ENCODE measurements at regions not wholly inside any gene's neighbourhood (a gene's known extent, or its start where the extent isn't known, plus 50 kb on each side); places are given as distances from the start of the nearest gene placed in this dataset.
"Not testable (repeated sequence)": the region's sequence is repeated elsewhere in the genome, so short reads cannot be mapped to it uniquely, and the experiment has no call there.

- CTCF ChIA-PET = interaction anchor here (1.1 to 1.3 kb wide), 2 partner anchors 475 to 476 kb away, joined by 3 to 4 read pairs; no protein-coding TSS in a partner anchor
- H3K4me3 ChIP-seq (ENCODE audit: low read depth, low read length) = no peak overlapping the region
- POLR2A ChIA-PET = no interaction called here
- no peak for DNase-seq (ENCODE audit: low read depth, low spot score)
- TF ChIP-seq CTCF (IDR thresholded peaks at IDR 0.05; ENCODE audit: insufficient read depth, low read length, missing control alignments) = no peak
Measured at GRCh38 chr1:38502758-38503157, 356.8 kb downstream of the RRAGC start.

- no peak for DNase-seq (ENCODE audit: low read depth, low spot score)
- ChIA-PET POLR2A (no interaction called here), CTCF (interaction anchor here (1.4 kb wide), 1 partner anchor 9 kb away, joined by 3 read pairs; no protein-coding TSS in a partner anchor)
- no peak for TF ChIP-seq CTCF (IDR thresholded peaks at IDR 0.05; ENCODE audit: insufficient read depth, low read length, missing control alignments)
- H3K4me3 ChIP-seq (ENCODE audit: low read depth, low read length) = no peak overlapping the region
Measured at GRCh38 chr1:38500891-38501290, 358.7 kb downstream of the RRAGC start.

- DNase-seq (ENCODE audit: low read depth, low spot score) = no peak
- ChIA-PET POLR2A (no interaction called here), CTCF (interaction anchor here (1.4 kb wide), 1 partner anchor 9 kb away, joined by 3 read pairs; no protein-coding TSS in a partner anchor)
- peak; percentile 34 for TF ChIP-seq CTCF (IDR thresholded peaks at IDR 0.05; ENCODE audit: insufficient read depth, low read length, missing control alignments)
- H3K4me3 ChIP-seq (ENCODE audit: low read depth, low read length) = no peak overlapping the region
Measured at GRCh38 chr1:38500352-38500751, 359.2 kb downstream of the RRAGC start.

GRCh38 chr1:38498686-38499085 is 360.9 kb downstream of the RRAGC start:
- POLR2A ChIA-PET = no interaction called here
- no peak overlapping the region for H3K4me3 ChIP-seq (ENCODE audit: low read depth, low read length)
- no peak for DNase-seq (ENCODE audit: low read depth, low spot score)
- TF ChIP-seq CTCF (IDR thresholded peaks at IDR 0.05; ENCODE audit: insufficient read depth, low read length, missing control alignments) = no peak
- CTCF ChIA-PET = no interaction called here

GRCh38 chr1:38497921-38498656 is 361.5 kb downstream of the RRAGC start:
- ChIA-PET CTCF (no interaction called here), POLR2A (no interaction called here)
- no peak overlapping the region for H3K4me3 ChIP-seq (ENCODE audit: low read depth, low read length)

GRCh38 chr1:38493306-38493705 is 366.3 kb downstream of the RRAGC start:
- CTCF ChIA-PET, POLR2A ChIA-PET: not testable (repeated sequence)

More at GRCh38 chr1:38497921-38498656, 361.5 kb downstream of the RRAGC start:
- DNase-seq (ENCODE audit: low read depth, low spot score) = no peak
- TF ChIP-seq CTCF (IDR thresholded peaks at IDR 0.05; ENCODE audit: insufficient read depth, low read length, missing control alignments) = no peak

GRCh38 chr1:38489844-38490270 is 369.7 kb downstream of the RRAGC start:
- DNase-seq (ENCODE audit: low read depth, low spot score) = no peak
- no peak overlapping the region for H3K4me3 ChIP-seq (ENCODE audit: low read depth, low read length)
- TF ChIP-seq CTCF (IDR thresholded peaks at IDR 0.05; ENCODE audit: insufficient read depth, low read length, missing control alignments) = peak; percentile 52
- ChIA-PET CTCF (no interaction called here), POLR2A (no interaction called here)

More at GRCh38 chr1:38493306-38493705, 366.3 kb downstream of the RRAGC start:
- not testable (repeated sequence) for H3K4me3 ChIP-seq (ENCODE audit: low read depth, low read length); DNase-seq (ENCODE audit: low read depth, low spot score)
